H9 (cell line): ENCODE measurements at regions not wholly inside any gene's neighbourhood (a gene's known extent, or its start where the extent isn't known, plus 50 kb on each side); places are given as distances from the start of the nearest gene placed in this dataset.

ENCODE experiments used
- DNase-seq: peaks from one replicate; pipeline ENCODE4 v3.0.0-alpha.2; 2017
- H2AFZ ChIP-seq: one replicate; pipeline ENCODE4 v1.6.1; 2013; ENCODE audit warnings: mild to moderate bottlenecking, low read length, control low read depth, moderate library complexity
- H2AK5ac ChIP-seq: 2 replicates; pipeline ENCODE4 v1.6.1; 2013; ENCODE audit warnings: low read length, control low read depth, mixed read lengths; ENCODE audit not compliant: insufficient read length
- H2BK120ac ChIP-seq: one replicate; pipeline ENCODE4 v1.6.1; 2013; ENCODE audit warnings: low read depth, mild to moderate bottlenecking, low read length, control low read depth, inconsistent platforms; ENCODE audit not compliant: poor library complexity, severe bottlenecking
- H2BK12ac ChIP-seq: 2 replicates; pipeline ENCODE4 v1.6.1; 2013; ENCODE audit warnings: low read length, control low read depth, mixed read lengths, low read depth; ENCODE audit not compliant: insufficient read length
- H2BK15ac ChIP-seq: 2 replicates; pipeline ENCODE4 v1.6.1; 2013; ENCODE audit warnings: low read depth, low read length, control low read depth
- H2BK20ac ChIP-seq: one replicate; pipeline ENCODE4 v1.6.1; 2013; ENCODE audit warnings: low read depth, mild to moderate bottlenecking, low read length, control low read depth, inconsistent platforms; ENCODE audit not compliant: poor library complexity, severe bottlenecking
- H2BK5ac ChIP-seq: 2 replicates; pipeline ENCODE4 v1.6.1; 2013; ENCODE audit warnings: low read length, control low read depth, mixed read lengths; ENCODE audit not compliant: insufficient read length
- H3K14ac ChIP-seq: 2 replicates; pipeline ENCODE4 v1.6.1; 2013; ENCODE audit warnings: low read length, control low read depth; ENCODE audit not compliant: insufficient read depth
- H3K18ac ChIP-seq: 2 replicates; pipeline ENCODE4 v1.6.1; 2013; ENCODE audit warnings: low read depth, mild to moderate bottlenecking, mixed read lengths, low read length, control low read depth; ENCODE audit not compliant: insufficient read length
- H3K23ac ChIP-seq: 2 replicates; pipeline ENCODE4 v1.6.1; 2013; ENCODE audit warnings: low read length, control low read depth, mixed read lengths, low read depth; ENCODE audit not compliant: insufficient read length
- H3K23me2 ChIP-seq: 2 replicates; pipeline ENCODE4 v1.6.1; 2013; ENCODE audit warnings: low read depth, mild to moderate bottlenecking, mixed read lengths, low read length, control low read depth; ENCODE audit not compliant: insufficient read length, poor library complexity, severe bottlenecking
- H3K27ac ChIP-seq: 2 replicates; pipeline ENCODE4 v1.5.1; 2013; ENCODE audit warnings: low read length, control low read depth, mixed read lengths, low read depth; ENCODE audit not compliant: insufficient read length
- H3K27me3 ChIP-seq: 2 replicates; pipeline ENCODE4 v1.6.1; 2013; ENCODE audit warnings: low read length, control low read depth, inconsistent platforms; ENCODE audit not compliant: insufficient read depth
- H3K4ac ChIP-seq: 2 replicates; pipeline ENCODE4 v1.6.1; 2013; ENCODE audit warnings: low read depth, mild to moderate bottlenecking, control low read depth, inconsistent platforms, low read length, moderate library complexity
- H3K4me1 ChIP-seq: 2 replicates; pipeline ENCODE4 v1.6.1; 2013; ENCODE audit warnings: low read length, control low read depth, inconsistent platforms; ENCODE audit not compliant: insufficient read depth
- H3K4me2 ChIP-seq: 2 replicates; pipeline ENCODE4 v1.6.1; 2013; ENCODE audit warnings: low read length, control low read depth, mixed read lengths; ENCODE audit not compliant: insufficient read length, insufficient read depth
- H3K56ac ChIP-seq: 2 replicates; pipeline ENCODE4 v1.6.1; 2013; ENCODE audit warnings: low read depth, mild to moderate bottlenecking, mixed read lengths, low read length, control low read depth; ENCODE audit not compliant: insufficient read length
- H3K79me1 ChIP-seq: 2 replicates; pipeline ENCODE4 v1.6.1; 2013; ENCODE audit warnings: low read depth, mild to moderate bottlenecking, moderate library complexity, low read length, control low read depth, inconsistent platforms; ENCODE audit not compliant: insufficient read depth, poor library complexity, severe bottlenecking
- H3K79me2 ChIP-seq: 2 replicates; pipeline ENCODE4 v1.6.1; 2013; ENCODE audit warnings: low read length, control low read depth, inconsistent platforms; ENCODE audit not compliant: insufficient read depth
- H3K9ac ChIP-seq: 2 replicates; pipeline ENCODE4 v1.6.1; 2013; ENCODE audit warnings: low read length, control low read depth, mixed read lengths; ENCODE audit not compliant: insufficient read length; ENCODE audit errors: extremely low read depth
- H3K9me3 ChIP-seq: one replicate; pipeline ENCODE4 v1.6.1; 2013; ENCODE audit warnings: low read depth, low read length, inconsistent platforms; ENCODE audit not compliant: control insufficient read depth
- H3T11ph ChIP-seq: one replicate; pipeline ENCODE4 v1.6.1; 2013; ENCODE audit warnings: mild to moderate bottlenecking, low read length, control low read depth, inconsistent platforms
- H4K20me1 ChIP-seq: one replicate; pipeline ENCODE4 v1.6.1; 2013; ENCODE audit not compliant: control insufficient read depth, insufficient read length, insufficient read depth
- H4K5ac ChIP-seq: 2 replicates; pipeline ENCODE4 v1.6.1; 2013; ENCODE audit warnings: low read depth, mild to moderate bottlenecking, mixed read lengths, low read length, control low read depth; ENCODE audit not compliant: insufficient read length
- H4K8ac ChIP-seq: replicated peaks from 2 replicates; pipeline ENCODE4 v1.6.1; 2013; ENCODE audit warnings: low read length, control low read depth, mixed read lengths, low read depth; ENCODE audit not compliant: insufficient read length
- H4K91ac ChIP-seq: 2 replicates; pipeline ENCODE4 v1.6.1; 2013; ENCODE audit warnings: low read depth, mild to moderate bottlenecking, moderate library complexity, mixed read lengths, low read length, control low read depth; ENCODE audit not compliant: insufficient read length
- H3K27ac Mint-ChIP-seq, 3 experiments: 2 replicates in 2 of 3; 3 replicates in 1 of 3; pipeline ENCODE4 v1.8.0; 2020 to 2021; ENCODE audit warnings: mixed read lengths in 3 of 3, mild to moderate bottlenecking in 1 of 3, moderate library complexity in 1 of 3
- H3K27me3 Mint-ChIP-seq: 2 replicates; pipeline ENCODE4 v1.8.0; 2021; ENCODE audit warnings: low read depth, mild to moderate bottlenecking, moderate library complexity, mixed read lengths
- H3K36me3 Mint-ChIP-seq, 3 experiments: 2 replicates in 2 of 3; 3 replicates in 1 of 3; pipeline ENCODE4 v1.8.0; 2020 to 2021; ENCODE audit warnings: low read depth in 3 of 3, mixed read lengths in 3 of 3; ENCODE audit not compliant: insufficient read depth in 1 of 3
- H3K4me1 Mint-ChIP-seq, 2 experiments: 2 replicates each; pipeline ENCODE4 v1.8.0; 2020; ENCODE audit warnings: mixed read lengths in 2 of 2
- H3K4me3 Mint-ChIP-seq, 2 experiments: 2 replicates in 1 of 2; 3 replicates in 1 of 2; pipeline ENCODE4 v1.8.0; 2020 to 2021; ENCODE audit warnings: mild to moderate bottlenecking in 2 of 2, mixed read lengths in 2 of 2, moderate library complexity in 1 of 2
- H3K9me3 Mint-ChIP-seq, 2 experiments: 2 replicates in 1 of 2; 3 replicates in 1 of 2; pipeline ENCODE4 v1.8.0; 2020; ENCODE audit warnings: mild to moderate bottlenecking in 2 of 2, mixed read lengths in 2 of 2, moderate library complexity in 1 of 2
- CTCF ChIP-seq: fragments of 200-600 bp; sonication (generic); conservative IDR thresholded peaks from 3 replicates; pipeline ENCODE4 v1.8.0; 2021; ENCODE audit warnings: antibody characterized with exemption, mild to moderate bottlenecking
- WGBS: extraction: QIAGEN DNeasy Blood & Tissue Kit; methylation state at CpG from one replicate; pipeline ENCODE4 v1.1.7; 2013; ENCODE audit warnings: missing lambda C conversion rate, low lambda C conversion rate, mixed read lengths; ENCODE audit not compliant: insufficient read length; ENCODE audit errors: extremely low coverage; 5-methylcytosine and 5-hydroxymethylcytosine counted together

- no peak overlapping the region for H3K18ac ChIP-seq
- no peaks in the 10 kb centered on the region for H3K27me3 ChIP-seq
- no peaks in the 10 kb centered on the region for H3K79me1 ChIP-seq
- no peak for DNase-seq
- Mint-ChIP-seq H3K36me3 (peaks cover under 1 to 6% (median 5%) of the 10 kb centered on the region in 3 experiments; a peak in 4 of 7 replicates), H3K27ac (no peak overlapping the region), H3K9me3 (peaks cover 4 to 9% of the 10 kb centered on the region in 2 experiments; a peak in 4 of 5 replicates), H3K27me3 (peaks cover 4% of the 10 kb centered on the region), H3K4me1 (peaks cover 28 to 29% of the 10 kb centered on the region in 2 experiments), H3K4me3 (no peak overlapping the region)
- H3K27ac ChIP-seq: no peak overlapping the region
- H3K9me3 ChIP-seq: no peaks in the 10 kb centered on the region
- H3K23me2 ChIP-seq: no peaks in the 10 kb centered on the region
- no peak overlapping the region for H3T11ph ChIP-seq
- no peak overlapping the region for H3K9ac ChIP-seq
- no peak overlapping the region for H3K4me2 ChIP-seq
- no peak overlapping the region for H3K14ac ChIP-seq
- no peak overlapping the region for H2BK20ac ChIP-seq
- H3K23ac ChIP-seq: no peak overlapping the region
- TF ChIP-seq CTCF: no peak
- H4K5ac ChIP-seq: no peak overlapping the region
- no peaks in the 10 kb centered on the region for H3K79me2 ChIP-seq
- H2BK15ac ChIP-seq: no peak overlapping the region
- no peak overlapping the region for H3K56ac ChIP-seq
- no peak overlapping the region for H4K91ac ChIP-seq
- no peaks in the 10 kb centered on the region for H4K20me1 ChIP-seq
- no peak overlapping the region for H2AFZ ChIP-seq
- H2BK120ac ChIP-seq: no peak overlapping the region
- 0 out of 2 replicates have a peak, but pooled peaks cover 3% of the 10 kb centered on the region for H3K4me1 ChIP-seq
- H2AK5ac ChIP-seq: no peak overlapping the region
- WGBS: no CpG with 5 or more reads among the region's 4 CpGs
- H2BK12ac ChIP-seq: no peak overlapping the region
- no peak overlapping the region for H3K4ac ChIP-seq
- no peak overlapping the region for H4K8ac ChIP-seq
- H2BK5ac ChIP-seq: no peak overlapping the region
Measured at GRCh38 chr10:76736392-76736791, 901.2 kb downstream of the KCNMA1 start.
